ENCODE measurements at regions not wholly inside any gene's neighbourhood (a gene's known extent, or its start where the extent isn't known, plus 50 kb on each side); places are given as distances from the start of the nearest gene placed in this dataset.
A peak's percentile ranks its signal among the peaks of the same experiment; 100 is the strongest.
"Not testable (repeated sequence)": the region's sequence is repeated elsewhere in the genome, so short reads cannot be mapped to it uniquely, and the experiment has no call there.

DNA sequence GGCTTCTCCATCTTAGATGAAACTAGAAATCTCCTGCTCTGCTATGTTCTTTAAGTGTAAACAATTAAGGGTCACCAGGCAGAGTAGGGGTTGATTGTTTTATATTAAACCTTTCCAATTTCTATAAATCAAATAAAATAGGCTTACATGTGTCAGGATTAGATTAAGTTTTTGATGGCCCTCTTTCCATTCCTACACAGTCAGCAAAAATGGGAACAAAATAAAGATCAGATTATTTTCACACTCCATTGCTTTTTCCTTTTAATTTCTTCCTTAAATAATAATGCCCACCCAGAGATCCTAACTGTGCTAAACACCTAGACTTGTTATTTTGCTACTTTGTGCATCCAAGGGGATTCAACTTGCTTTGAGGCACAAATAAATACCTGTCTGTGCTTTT, 381.4 kb upstream of the MAGEB16 start:
- Histone ChIP-seq H3K9me3 (no peaks in the 10 kb centered on the region), H3K36me3 (no peaks in the 10 kb centered on the region), H3K27me3 (ENCODE audit: low read depth) (no peaks in the 10 kb centered on the region), H3K4me1 (no peaks in the 10 kb centered on the region), H3K4me3 (no peak overlapping the region), H3K27ac (no peak overlapping the region)
- intact Hi-C loops (cut with DNase I) = no loop called here
- DNase-seq = no peak
- TF ChIP-seq, protein P1, sequence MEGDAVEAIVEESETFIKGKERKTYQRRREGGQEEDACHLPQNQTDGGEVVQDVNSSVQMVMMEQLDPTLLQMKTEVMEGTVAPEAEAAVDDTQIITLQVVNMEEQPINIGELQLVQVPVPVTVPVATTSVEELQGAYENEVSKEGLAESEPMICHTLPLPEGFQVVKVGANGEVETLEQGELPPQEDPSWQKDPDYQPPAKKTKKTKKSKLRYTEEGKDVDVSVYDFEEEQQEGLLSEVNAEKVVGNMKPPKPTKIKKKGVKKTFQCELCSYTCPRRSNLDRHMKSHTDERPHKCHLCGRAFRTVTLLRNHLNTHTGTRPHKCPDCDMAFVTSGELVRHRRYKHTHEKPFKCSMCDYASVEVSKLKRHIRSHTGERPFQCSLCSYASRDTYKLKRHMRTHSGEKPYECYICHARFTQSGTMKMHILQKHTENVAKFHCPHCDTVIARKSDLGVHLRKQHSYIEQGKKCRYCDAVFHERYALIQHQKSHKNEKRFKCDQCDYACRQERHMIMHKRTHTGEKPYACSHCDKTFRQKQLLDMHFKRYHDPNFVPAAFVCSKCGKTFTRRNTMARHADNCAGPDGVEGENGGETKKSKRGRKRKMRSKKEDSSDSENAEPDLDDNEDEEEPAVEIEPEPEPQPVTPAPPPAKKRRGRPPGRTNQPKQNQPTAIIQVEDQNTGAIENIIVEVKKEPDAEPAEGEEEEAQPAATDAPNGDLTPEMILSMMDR (IDR thresholded peaks at IDR 0.05) = no peak
- no peak for ATAC-seq

DNA sequence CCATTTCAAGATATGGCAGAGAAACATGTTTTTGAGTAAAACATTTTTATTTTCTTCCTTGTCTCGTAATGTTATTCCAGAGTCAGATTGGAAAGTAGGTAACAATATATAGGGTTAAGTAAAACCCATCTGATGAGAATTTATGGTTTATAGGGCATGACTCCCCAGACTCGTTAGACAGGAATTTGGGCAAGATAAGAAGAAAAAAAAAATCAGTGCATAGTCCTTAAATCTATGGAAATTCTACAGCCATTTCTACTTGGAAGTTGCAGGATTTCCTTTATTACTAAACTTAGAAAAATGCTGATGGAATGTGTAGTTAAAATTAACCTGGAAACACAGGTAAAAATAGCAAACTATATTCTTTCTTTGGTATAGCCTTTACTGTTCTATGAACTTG, 366.1 kb upstream of the MAGEB16 start:
- no peaks in the 10 kb centered on the region for H3K9me3 ChIP-seq
- no peak overlapping the region for H3K4me3 ChIP-seq
- TF ChIP-seq, protein P1 (IDR thresholded peaks at IDR 0.05) = no peak
- no peaks in the 10 kb centered on the region for H3K36me3 ChIP-seq
- H3K27ac ChIP-seq = no peak overlapping the region
- ATAC-seq = no peak
- no peak for DNase-seq
- no peaks in the 10 kb centered on the region for H3K27me3 ChIP-seq (ENCODE audit: low read depth)
- no peaks in the 10 kb centered on the region for H3K4me1 ChIP-seq
- intact Hi-C loops (cut with DNase I) = no loop called here

DNA sequence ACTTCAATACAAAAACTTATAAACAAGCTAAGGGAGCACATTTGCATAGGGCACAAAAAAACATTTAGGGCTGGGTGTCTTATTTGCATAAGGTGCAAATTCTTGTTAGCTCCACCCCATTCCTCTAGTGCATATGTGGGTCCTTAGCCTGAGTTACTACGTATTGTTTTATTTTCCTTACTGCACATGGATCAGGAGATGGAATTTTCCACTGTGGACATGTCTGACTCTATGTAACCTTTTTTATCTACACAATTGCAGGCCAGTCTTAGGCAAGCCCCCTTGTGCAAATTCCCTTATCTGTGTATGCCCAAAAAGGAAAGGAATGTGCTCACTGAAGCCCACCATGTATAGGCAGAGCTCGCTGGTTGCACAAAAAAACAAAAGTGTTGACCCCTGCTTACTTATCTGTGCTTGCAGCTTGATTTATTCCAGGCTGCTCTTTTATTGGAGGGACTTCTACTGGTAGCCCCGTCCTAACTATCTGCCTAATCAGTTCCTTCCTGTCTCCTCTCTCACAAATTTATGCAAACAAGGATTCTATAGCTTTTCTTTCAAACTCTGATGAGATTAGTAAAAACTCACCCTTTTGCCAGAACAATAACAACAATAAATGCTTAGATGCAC, 359.0 kb upstream of the MAGEB16 start:
- DNase-seq = no peak
- Histone ChIP-seq H3K36me3 (no peaks in the 10 kb centered on the region), H3K4me1 (no peaks in the 10 kb centered on the region), H3K27ac (no peak overlapping the region), H3K4me3 (no peak overlapping the region), H3K27me3 (ENCODE audit: low read depth) (no peaks in the 10 kb centered on the region), H3K9me3 (no peaks in the 10 kb centered on the region)
- ATAC-seq = no peak
- TF ChIP-seq, protein P1 (IDR thresholded peaks at IDR 0.05) = no peak
- intact Hi-C loops (cut with DNase I) = no loop called here

DNA sequence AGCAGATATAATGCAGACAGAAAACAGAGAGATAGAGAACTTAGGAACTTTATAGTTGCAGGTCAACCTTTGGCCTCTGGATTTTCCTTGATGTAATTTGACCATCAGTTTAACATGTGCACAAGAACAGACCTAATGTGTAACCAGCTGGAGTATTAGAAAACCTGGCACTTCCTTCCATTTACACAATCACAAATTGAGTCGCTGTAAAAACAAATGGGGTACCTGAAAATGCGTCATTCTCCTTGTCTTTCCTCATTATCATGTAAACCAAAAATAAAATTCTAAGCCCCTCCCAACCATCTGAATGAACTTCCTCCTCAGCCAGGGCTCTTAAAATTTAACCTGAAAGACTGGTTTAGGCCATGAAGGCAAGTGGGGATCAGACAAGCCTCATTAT, 358.4 kb upstream of the MAGEB16 start:
- Histone ChIP-seq H3K9me3 (no peaks in the 10 kb centered on the region), H3K4me3 (no peak overlapping the region)

DNA sequence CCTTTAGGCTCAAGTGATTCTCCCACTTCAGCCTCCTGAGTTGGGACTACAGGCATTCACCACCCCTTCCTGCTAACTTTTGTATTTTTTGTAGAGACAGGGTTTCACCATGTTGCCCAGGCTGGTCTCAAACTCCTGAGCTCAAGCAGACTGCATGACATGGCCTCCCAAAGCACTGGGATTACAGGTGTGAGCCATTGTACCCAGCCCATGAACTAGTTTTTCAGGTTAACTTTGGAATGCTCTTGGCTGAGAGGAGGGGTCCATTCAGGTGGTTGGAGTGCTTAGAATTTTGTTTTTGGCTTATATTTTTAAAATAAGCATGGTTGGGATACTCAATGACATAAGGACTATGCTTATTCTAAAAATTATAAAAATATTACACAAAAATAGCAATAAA, 355.7 kb upstream of the MAGEB16 start:
- intact Hi-C loops (cut with DNase I) = no loop called here

More for the DNA sequence above, 358.4 kb upstream of the MAGEB16 start:
- H3K27me3 ChIP-seq (ENCODE audit: low read depth) = no peaks in the 10 kb centered on the region
- no peak for DNase-seq
- no peak overlapping the region for H3K27ac ChIP-seq
- peak in 1 of 2 donors; percentile 64 for ATAC-seq
- H3K36me3 ChIP-seq = no peaks in the 10 kb centered on the region
- TF ChIP-seq, protein P1 (IDR thresholded peaks at IDR 0.05) = no peak
- intact Hi-C loops (cut with DNase I) = no loop called here
- H3K4me1 ChIP-seq = no peaks in the 10 kb centered on the region

DNA sequence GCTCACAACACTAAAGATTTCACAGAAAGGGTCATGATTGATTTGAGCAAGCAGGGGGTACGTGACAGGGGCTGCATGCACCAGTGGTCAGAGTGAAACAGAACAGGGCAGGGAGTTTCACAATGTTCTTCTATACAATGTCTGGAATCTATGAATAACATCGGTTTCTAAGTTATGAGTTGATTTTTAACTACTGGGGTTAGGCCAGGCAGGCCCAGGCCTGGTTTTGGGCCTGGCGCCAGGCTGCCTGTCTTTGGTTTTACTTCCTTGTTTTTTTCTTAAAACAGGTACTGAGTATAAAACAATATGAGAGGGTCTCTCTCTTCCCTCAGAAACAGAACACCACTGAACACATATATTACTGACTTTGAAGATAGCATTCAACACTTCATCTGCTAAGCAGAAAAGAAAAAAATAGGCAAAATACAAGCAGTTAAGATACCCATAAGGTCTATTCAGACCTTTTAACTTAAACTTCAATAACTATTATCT, 355.0 kb upstream of the MAGEB16 start:
- H3K27ac ChIP-seq; H3K36me3 ChIP-seq; intact Hi-C loops (cut with DNase I); ATAC-seq; H3K4me1 ChIP-seq; H3K27me3 ChIP-seq (ENCODE audit: low read depth); H3K4me3 ChIP-seq; H3K9me3 ChIP-seq: not testable (repeated sequence)
- peak; percentile 55 for DNase-seq

More for the DNA sequence above, 355.7 kb upstream of the MAGEB16 start:
- Histone ChIP-seq H3K9me3 (no peaks in the 10 kb centered on the region), H3K27ac (no peak overlapping the region), H3K27me3 (ENCODE audit: low read depth) (no peaks in the 10 kb centered on the region), H3K4me3 (no peak overlapping the region), H3K4me1 (no peaks in the 10 kb centered on the region), H3K36me3 (no peaks in the 10 kb centered on the region)
- no peak for DNase-seq
- no peak for ATAC-seq
- TF ChIP-seq, protein P1 (IDR thresholded peaks at IDR 0.05) = no peak

All from lower lobe of right lung (tissue), 2 donors.